GM21529 (cell line): ENCODE measurements at regions not wholly inside any gene's neighbourhood (a gene's known extent, or its start where the extent isn't known, plus 50 kb on each side); places are given as distances from the start of the nearest gene placed in this dataset.

Source experiments
- ATAC-seq: cut with Tn5 transposase; IDR thresholded peaks from one replicate; pipeline ENCODE4 v1.9.1; 2021; ENCODE audit not compliant: unreplicated experiment

DNA sequence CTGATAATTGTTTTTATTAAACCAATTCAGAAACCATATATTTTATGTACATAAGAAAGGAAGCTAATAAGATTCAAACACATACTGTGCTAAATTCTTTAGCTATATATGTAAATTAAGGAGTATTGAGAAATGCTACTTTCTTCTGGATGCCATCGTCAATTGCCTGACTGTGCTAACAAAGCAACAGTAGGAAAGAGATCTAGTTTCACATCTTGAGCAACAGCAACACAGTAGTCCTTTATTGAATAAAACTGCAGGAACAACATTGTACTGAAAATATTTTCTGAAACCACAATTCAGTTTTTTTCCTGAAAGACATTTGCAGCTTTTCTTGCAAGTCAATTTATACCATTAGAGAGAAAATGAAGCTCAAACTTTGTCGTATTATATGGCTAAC lies 1404.9 kb upstream of the SLC39A10 start:
- ATAC-seq, result no peak

DNA sequence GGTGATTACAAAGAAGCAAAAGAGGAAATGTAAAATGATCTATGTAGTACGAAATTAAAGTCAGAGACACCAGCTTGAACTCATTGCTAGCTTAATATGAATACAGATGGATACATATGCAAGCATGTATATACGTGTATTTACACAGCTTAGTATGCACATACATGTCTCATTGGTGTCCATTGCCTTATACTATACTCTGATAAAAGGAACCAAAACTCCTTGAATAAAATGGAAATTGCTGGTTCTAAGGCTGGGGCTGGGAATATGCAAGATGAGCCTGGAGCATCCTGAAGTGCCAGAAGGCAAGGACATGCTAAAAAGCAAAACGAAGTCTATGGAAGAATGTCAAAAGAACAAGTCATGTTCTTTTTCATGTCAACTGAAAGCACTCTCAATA lies 1424.4 kb upstream of the SLC39A10 start:
- ATAC-seq, result no peak

DNA sequence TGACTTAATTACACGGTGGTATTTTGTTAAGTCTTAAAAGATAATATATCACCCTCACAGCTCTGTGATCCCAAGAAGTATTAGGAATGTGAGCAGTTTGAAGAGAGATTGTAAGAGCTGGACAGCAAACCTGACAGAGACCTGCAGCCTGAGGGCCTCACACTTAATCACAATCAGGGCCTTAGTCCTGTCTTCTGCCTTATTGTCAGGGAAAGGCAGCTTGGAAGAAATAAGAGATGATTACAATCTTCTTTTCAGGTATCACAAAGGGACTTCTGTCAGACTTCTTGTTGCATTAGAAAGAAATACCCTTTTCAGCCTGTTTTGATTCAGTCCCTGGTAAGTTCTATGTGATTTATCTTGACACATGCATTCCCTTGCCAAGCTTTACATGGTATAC lies 1433.8 kb upstream of the SLC39A10 start:
- no peak for ATAC-seq

DNA sequence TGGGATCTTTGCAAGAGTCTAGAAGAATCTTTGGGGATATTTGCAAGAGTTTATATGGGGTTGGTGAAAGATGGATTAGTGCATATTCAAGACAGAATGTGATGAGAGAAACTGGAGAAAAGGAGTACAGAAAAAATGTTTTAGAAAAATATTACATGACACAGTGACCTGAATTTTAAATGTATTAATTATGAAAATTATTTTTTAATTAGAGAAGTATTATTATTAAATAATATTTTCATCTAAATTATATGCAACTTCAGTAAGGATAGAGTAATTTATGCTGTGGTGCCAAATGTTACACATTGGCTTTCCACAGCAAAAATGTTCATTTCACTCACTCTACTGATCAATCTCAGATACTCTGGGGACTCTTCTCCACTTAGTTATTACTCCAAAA lies 1442.8 kb upstream of the SLC39A10 start:
- no peak for ATAC-seq

DNA sequence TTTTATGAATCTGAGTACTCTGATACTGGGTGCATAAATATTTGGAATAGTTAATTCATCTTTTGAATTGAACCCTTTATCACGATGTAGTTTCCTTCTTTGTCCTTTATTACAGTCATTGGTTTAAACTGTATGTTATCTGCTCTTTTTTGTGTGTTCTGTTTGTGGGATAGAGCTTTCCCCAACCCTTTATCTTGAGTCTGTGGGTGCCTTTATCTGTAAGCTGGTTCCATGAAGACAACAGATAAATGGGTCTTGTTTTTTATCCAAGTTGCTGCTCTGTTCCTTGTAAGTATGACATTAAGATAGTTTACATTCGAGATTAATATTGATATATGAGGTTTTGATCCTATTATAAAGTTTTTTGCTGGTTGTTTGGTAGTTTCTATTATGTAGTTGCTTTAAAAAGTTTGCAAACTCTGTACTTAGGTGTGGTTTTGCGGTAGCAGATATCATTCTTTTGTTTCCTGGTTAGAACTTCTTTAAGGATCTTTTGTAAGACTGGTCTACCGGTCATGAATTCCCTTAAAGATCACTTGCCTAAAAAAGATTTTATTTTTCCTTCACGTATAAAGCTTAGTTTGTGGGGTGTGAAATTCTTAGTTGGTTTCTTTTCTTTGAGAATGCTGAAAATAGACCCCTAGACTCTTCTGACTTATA lies 1451.3 kb upstream of the SLC39A10 start:
- no peak for ATAC-seq

DNA sequence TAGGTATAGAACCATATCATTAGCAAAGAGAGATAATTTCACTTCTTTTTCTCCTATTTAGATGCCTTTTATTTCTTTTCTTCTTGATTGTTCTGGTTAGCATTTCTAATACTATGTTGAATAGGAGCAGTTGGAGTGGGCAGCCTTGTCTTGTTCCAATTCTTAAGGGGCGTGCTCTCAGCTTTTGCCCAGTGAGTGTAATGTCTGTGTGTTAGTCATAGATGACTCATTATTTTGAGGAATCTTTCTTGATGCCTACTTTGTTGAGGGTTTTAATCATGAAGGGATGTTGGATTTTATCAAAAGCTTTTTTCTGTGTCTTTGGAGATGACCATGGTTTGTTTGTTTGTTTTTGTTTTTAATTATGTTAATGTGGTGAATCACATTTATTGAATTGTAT lies 1453.1 kb upstream of the SLC39A10 start:
- no peak for ATAC-seq

DNA sequence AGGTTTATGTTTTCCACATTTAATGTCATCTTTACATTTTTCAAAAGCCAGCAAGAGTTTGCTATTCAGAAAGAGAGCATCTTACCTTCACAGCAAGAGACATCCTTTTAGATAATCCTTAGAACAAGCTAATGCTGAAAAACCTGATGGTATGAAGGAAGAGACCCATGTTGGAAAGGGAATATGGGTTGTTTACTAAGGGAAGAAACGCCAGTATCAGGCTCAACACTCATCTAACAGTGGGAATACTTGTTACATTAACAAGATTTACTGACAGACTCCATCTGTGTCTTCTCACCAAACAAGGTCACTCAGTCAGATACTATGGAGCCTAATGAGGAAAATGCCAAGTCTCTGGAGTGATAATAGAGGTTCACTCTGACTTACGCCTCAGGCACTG lies 1474.1 kb upstream of the SLC39A10 start:
- no peak for ATAC-seq

DNA sequence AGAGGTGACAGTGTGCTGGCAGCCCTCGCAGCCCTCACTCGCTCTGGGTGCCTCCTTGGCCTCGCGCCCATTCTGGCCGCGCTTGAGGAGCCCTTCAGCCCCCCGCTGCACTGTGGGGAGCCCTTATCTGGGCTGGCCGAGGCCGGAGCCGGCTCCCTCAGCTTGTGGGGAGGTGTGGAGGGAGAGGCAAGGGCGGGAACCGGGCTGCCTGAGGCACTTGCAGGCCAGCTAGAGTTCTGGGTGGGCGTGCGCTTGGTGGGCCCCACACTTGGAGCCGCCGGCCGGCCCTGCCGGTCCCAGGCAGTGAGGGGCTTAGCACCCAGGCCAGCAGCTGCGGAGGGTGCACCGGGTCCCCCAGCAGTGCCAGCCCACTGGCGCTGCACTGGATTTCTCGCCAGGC lies 1480.9 kb upstream of the SLC39A10 start:
- no peak for ATAC-seq

DNA sequence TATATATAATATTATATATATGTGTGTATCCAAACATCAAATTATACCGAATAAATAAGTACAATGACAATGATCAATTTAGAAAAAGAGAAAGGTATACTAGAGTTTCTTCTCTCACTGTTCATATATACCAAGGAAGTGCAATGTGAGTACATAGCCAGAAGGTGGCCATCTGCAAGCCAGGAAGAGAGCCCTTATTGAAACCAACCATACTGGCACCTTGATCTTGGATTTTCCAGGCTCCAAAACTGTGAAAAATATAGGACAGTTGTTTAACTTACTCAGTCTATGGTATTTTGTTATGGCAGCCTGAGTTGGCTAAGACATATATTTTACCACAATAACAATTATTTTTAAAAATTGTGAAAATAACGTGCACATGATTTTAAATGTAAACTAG lies 1490.2 kb upstream of the SLC39A10 start:
- ATAC-seq, result peak; percentile 88

DNA sequence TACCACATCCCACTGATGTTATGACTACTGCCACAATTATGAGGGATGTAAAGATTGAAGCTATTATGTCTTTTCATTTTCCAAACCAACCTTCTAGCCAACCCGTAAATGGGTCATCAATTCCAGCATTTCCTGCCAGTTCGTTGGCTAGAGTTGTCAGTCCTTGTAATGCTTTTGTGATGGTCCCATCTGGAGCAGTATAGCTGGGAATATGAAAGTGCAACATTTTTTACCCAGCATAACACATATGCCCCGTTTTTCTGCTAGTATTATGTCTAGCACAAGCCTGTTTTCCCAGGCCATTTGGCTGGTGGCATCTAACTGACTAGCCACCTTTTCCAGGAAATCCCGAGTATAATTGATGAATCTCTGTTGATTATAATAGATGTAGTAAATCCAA lies 1501.6 kb upstream of the SLC39A10 start:
- no peak for ATAC-seq

DNA sequence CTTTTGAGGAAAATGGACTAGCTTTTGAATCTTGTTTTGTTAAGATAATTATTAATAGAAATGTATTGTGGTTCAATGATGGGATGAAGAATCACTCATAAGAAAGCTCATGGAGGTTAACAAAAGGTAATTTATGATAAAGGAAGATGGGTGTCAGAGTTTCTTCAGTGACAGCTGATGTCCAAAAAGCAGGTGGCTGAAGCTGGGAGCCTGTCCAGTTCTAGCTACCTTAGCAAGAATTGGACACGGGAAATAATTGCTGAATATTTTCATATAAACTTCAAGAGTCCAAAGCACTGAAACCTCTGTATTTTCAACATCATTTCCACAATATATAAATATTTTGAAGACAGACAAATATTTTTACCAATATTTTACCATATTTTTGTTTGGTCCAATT lies 1505.8 kb upstream of the SLC39A10 start:
- no peak for ATAC-seq

DNA sequence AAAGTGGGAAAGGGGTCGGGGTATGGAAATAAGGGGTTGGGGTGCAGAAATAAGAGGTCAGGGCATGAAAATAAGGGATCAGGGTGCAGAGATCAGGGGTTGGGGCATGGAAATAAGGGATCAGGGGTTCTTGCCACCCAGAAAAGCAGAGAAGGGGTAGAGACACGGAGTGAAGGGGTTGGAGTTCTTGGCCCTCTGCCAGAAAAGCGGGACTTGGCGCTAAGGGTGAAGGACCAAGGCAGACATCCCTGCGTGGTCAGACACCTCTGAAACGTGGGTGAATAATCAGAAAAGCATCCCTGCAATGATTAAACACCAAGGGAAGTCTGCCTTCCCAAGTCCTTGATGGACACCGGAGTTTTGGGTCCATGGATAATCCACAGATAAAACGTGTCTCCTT lies 1521.6 kb upstream of the SLC39A10 start:
- ATAC-seq, result no peak

DNA sequence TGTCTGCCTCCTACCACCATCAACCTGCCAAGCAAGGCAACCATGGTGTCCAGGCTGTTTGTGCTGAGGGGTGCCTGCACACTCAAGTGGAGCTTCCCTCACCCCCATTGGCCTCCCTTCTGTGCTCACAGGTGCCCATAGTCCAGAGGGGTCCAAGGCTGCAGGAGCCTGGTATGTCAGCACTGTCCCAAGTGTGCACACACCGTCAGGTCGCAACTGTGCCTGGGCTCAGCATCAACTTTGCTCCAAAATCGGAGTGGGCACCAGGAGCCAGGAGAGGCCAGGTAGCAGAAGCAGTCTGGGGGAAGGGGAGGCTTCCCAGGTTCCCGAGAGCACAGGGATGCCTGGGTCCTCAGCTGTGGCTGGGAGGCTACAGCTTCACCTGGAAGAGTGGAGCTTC lies 1528.2 kb upstream of the SLC39A10 start:
- no peak for ATAC-seq

DNA sequence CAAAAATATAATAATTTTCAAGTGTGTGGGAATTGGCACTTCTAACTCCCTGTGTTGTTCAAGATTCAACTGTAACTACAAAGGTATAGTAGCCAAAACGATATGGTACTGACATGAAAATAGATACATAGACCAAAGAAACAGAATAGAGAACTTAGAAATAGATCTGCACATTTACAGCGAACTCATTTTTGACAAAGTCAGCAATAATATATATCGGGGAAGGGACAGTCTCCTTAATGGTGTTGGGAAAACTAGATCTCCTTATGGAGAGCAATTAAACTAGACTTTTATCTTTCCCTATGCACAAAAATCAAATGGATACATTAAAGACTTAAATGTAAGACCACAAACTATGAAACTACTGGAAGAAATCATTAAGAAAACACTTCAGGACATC lies 1530.6 kb upstream of the SLC39A10 start:
- ATAC-seq, result no peak

DNA sequence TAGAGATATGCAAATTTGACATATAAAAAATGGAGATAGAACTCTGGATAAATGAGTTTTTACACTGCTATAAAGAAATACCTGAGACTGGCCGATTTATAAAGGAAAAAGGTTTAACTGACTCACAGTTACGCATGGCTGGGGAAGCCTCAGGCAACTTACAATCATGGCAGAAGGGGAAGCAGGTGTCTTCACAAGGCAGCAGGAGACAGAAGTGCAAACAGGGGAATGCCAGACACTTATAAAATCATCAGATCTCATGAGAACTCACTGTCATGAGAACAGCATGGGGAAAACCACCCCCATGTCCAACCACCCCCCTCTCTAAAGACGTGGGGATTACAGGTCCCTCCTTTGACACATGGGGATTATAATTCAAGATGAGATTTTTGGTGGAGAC lies 1540.2 kb upstream of the SLC39A10 start:
- ATAC-seq, result no peak

DNA sequence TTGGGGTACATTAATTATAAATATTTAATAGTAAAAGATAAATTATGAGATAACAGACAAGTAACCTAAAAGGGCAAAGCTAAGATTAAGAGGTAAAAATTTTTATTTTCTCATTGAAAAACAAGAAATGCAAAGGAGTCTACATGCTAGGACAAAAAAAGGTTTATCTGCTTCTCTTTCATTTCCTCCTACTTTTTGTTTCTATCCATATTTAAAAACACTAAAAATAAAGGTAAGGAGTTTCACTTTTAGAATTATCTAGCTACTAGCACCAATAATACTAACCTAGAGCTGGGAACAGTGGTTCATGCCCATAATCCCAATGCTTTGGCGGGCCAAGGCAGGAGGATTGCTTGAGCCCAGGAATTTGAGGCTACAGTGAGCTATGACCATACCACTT lies 1551.7 kb upstream of the SLC39A10 start:
- peak; percentile 43 for ATAC-seq

DNA sequence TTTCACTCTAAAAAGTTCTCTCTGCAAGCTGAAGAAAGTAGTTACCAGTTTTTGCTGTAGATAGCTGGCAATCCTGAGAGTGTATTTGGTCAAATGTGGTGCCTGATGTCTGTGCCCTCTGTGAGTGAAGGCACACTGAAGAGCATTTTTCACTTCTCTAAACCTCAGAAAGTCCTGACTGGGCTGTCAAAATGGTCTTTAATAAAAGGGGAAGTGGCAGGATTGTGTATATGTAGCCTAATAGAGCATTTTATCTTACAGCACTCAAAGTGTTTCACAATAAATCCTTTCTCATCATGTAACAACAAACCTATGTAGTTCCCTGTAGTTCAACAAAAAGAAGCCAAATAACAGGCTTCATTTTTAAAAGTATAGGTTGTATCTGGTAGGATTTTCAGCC lies 1552.3 kb upstream of the SLC39A10 start:
- ATAC-seq, result peak; percentile 92

DNA sequence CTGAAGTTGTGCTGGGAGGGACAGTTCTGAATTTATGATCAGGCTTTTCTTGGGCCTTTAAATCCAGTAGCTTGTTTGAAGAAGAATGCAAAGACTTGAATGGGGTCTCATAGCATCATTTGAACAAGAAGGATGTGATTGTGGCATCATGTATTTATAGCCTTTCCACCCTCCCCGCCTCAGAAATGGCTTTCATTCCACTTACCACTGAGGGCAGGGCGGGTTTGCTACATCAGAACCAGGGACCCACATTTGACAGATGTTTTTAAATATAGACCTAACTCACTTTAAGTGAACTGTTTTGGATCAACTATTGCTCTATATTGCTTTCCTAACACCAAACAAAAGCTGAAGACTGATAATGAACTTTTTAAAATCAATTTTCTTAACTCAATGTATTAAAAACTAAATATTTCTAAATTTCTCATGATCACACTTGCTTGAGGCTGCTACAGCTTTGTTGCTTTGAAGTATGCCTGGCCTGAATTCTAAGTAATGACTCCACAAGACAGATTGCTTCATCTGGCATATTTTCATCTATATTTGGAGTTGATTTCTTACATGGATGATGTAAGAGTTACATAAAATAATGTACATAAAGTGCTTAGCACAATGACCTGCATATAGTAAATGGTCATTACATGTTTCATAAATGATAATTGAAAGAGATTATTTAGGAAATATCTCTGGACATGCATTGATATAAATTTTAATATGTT lies 1552.9 kb upstream of the SLC39A10 start:
- ATAC-seq, result peak; percentile 13

DNA sequence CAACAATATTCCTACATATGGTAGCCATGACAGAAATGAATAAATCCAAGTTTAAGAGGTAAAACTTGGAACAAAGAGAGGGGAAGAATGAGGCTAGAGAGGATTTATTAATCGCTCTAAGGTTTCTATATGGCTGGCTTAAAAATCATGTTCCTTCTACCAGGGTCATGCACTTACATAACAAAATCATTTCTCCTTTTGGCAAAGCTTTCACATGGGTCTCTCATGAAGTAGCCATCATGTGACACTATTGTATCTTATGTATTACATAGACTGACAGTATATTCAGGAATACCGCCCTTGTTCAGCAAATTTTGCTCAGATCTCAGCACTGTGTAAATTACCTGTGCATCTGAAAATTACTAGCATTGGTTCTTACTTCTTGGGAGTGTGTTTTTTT lies 1554.5 kb upstream of the SLC39A10 start:
- no peak for ATAC-seq

DNA sequence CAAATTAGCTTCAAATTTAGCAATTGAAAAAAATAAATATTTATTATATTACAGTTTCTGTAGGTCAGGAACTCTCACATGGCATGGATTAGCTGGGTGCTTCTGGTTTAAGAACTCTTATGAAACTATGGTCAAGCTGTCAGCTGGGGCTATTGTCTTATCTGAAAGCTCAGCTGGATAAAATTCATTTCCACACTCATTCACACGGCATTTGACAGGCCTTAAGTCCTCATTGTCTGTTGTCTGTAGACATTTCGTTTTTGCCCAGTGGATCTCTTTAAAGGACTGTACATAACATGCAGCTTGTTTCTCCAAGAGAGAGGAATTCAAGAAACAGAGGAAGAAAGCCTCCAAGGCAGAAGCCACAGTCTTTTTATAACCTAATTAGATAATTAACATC lies 1556.8 kb upstream of the SLC39A10 start:
- no peak for ATAC-seq

DNA sequence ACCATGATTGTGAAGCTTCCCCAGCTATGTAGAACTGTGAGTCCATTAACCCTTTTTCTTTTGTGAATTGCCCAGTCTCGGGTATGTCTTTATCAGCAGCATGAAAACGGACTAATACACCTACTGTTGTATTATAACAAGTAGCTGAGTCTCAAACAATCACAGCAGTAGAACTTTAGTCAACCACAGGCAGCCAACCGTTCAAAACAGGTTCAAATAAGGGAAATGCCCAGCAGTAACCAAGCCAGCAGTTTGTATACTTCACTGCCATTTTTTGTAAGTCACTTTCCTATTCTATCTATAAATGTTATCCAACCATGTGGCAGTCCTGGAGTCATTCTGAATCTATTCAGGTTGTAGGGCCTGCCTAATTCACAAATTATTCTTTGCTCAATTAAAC lies 1560.6 kb upstream of the SLC39A10 start:
- ATAC-seq, result no peak

DNA sequence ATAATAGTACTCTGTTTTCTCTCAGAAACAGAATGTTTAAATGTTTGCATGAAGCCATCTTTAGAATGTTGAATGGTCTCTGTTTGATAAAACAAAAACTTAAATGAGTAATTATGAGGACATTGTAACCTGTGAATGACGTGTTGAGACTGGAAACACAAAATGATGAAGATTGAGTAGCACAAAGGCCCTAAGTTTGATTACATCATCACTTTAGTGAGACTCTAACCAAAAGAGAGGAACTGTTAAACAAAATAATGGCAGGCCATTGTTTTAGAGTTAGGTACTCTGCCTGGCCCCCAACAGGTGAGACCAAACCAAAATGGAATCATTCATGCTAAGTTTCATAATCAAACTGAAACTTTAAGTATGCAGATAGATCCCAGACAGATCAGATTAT lies 1561.7 kb upstream of the SLC39A10 start:
- no peak for ATAC-seq
